Stimulated activated CD4-positive, alpha-beta T cell treated with anti-CD3 and anti-CD28 coated beads, TNF-alpha, amount 100 ng/mL, for 48 hours (primary cell): ENCODE measurements at regions not wholly inside any gene's neighbourhood (a gene's known extent, or its start where the extent isn't known, plus 50 kb on each side); places are given as distances from the start of the nearest gene placed in this dataset.

Experiments
- DNase-seq, 3 donors: peaks; one replicate each; pipeline ENCODE4 v3.0.0-alpha.2; 2020; ENCODE audit warnings: low read depth in 3 of 3

GRCh38 chr10:78755063-78755701, 313.6 kb upstream of the ZMIZ1 start:
- no peak for DNase-seq

DNA sequence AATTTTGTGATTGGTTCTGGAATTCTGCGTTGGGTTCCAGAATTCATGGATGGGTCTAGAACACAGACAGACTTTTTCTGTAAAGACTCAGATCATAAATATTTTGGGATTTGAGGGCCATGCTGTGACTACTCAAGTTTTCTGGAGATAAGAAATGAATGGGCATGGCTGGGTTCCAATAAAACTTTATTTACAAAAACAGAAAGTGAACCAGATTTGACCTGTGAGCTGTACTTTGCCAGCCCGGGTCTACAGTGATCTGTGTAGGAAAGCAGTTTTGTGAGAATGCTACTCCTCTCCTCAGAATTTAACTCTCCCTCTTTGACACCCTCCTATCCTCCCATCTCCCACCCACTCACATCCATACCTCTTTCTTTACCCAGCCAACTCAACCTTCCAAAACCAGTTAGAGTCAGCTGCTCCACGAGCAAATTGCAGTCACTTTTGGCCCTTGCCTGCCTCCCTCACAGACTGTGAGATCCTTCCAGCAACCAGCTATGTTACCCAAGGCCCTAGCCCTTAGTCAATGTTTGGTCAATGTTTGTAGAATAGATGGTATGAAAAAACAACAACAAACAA, 312.8 kb upstream of the ZMIZ1 start:
- no peak for DNase-seq

GRCh38 chr10:78756604-78757343, 312.0 kb upstream of the ZMIZ1 start:
- peak in 1 of 3 donors; percentile 18 for DNase-seq

GRCh38 chr10:78757344-78757925, 311.3 kb upstream of the ZMIZ1 start:
- DNase-seq, result no peak

DNA sequence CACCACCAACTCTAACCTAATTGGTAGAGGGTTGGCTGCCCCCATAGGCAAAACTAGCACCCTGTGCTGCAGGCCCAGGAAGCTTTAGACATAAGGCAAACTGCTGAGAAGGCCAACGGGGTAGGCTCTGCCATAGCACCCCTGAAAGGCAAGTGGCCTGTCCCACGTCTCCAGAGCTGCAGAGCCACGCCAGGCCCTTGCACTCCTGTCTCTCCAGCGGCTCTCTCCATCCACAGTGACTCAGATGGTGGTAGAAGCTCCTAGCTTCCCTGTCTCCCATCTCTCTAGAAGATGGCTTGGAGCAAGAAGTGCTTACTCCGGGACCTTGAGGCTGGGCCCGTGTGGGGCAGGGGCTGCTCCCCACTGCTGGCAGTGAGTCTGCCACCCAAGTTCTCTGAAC, 310.6 kb upstream of the ZMIZ1 start:
- DNase-seq, result no peak

GRCh38 chr10:78759456-78760120, 309.2 kb upstream of the ZMIZ1 start:
- DNase-seq, result no peak

DNA sequence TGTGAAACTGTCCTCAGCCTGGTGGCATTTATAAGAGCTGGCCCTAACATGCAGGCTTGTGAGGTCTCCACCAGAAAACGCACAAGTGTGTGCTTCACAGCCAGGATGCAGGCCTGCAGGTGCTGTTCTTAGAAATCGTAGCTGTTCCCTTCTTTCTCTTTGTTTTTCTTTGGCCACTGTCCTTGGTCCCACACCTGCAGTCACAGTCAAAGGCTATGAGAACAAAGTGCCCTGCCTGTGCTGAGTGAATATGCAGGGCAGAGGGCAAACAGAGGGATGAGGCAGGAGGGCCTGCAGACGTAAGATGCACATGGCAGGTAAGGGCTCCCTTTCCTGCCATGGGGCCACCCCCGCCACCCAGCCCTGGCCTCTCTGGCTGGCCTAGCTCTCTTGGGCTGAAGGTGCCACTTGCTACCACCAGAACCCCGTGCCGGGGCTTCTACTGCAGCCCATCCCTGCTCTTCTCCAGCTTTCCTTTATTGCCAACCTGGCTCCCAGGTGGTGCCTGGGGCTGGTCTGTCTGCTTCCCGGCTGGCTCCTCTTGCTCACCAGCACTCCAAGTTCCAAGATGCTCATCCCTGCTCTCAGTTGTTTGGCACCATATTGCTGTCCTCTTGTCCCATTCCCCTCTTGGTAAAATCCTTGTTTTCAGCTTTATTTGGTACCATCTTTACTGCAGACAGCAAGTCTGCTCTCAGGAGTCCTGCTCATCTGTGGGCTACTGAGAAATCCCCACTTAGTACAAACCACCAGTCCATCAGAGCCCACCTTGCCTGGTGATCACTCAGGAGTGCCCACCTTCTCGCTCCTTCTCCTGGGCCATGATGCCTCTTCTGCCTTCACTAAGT, 308.1 kb upstream of the ZMIZ1 start:
- DNase-seq, result no peak

GRCh38 chr10:78761311-78761781, 307.4 kb upstream of the ZMIZ1 start:
- no peak for DNase-seq

- DNase-seq, result no peak
Observed at GRCh38 chr10:78762086-78762630, 306.6 kb upstream of the ZMIZ1 start.

- DNase-seq, result no peak
Observed at GRCh38 chr10:78763234-78763633, 305.5 kb upstream of the ZMIZ1 start.

GRCh38 chr10:78763651-78764395, 304.9 kb upstream of the ZMIZ1 start:
- peak; percentile 33 to 52 (median 45) for DNase-seq

DNA sequence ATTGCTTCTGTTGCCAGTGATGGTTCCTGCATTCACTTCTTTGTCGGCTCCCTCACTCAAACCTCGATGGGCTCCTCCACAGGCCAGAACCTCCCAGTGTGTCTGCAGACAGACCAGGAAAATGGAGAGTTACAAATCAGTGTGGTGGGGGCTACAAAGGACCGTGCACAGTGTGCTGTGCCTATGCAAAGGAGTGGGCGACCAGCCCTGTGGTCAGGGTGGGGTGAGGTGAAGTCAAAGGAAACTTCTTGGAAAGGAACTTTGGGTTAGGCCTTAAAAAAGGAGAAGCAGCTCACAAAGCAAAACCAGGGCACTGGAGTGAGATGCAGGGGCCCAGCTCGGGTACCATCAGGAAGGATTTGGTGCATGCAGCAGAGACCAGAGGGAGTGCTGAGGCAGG, 304.3 kb upstream of the ZMIZ1 start:
- DNase-seq, result no peak

- no peak for DNase-seq
Observed at GRCh38 chr10:78764846-78765430, 303.8 kb upstream of the ZMIZ1 start.

GRCh38 chr10:78765726-78766335, 302.9 kb upstream of the ZMIZ1 start:
- no peak for DNase-seq

DNA sequence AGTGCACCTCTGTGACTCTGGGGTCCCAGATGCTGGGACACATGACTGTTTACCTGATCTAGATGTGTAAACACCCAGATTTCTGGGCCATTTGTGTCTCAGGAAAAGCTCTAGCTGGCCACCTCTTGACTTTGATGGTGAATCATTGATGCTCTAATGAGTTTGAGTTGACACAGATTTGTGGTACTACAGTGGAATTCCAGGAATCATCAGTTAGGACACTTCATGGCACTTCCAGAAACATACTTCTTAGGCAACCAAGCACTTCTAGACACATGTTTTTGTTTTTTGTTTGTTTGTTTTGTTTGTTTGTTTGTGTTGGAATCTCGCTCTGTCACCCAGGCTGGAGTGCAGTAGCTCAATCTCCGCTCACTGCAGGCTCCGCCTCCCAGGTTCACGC, 302.2 kb upstream of the ZMIZ1 start:
- no peak for DNase-seq

- DNase-seq, result no peak
Observed at GRCh38 chr10:78768041-78768835, 300.5 kb upstream of the ZMIZ1 start.

- no peak for DNase-seq
Observed at GRCh38 chr10:78768876-78769275, 299.9 kb upstream of the ZMIZ1 start.

DNA sequence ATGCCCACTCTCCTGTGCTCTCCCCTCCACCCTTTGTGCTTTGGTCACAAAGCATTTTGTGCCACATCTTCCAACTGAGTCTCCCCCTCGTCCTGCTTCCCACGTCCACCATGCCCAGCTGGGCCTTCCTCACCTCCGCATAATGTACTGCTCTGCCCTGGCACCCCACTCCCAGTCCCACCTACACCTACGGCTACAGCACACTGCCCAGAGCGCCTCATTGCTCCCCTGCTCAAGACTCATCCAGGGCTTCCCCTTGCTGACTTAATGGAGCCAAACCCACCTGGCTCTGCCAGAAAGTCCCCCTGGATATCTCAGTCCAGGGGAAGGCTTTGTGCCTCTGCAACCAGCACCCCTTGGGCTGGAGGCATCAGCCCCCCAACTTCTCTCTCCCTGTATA, 299.2 kb upstream of the ZMIZ1 start:
- no peak for DNase-seq
